Mesendoderm (in vitro differentiated cells): ENCODE measurements at regions not wholly inside any gene's neighbourhood (a gene's known extent, or its start where the extent isn't known, plus 50 kb on each side); places are given as distances from the start of the nearest gene placed in this dataset.
A peak's percentile ranks its signal among the peaks of the same experiment; 100 is the strongest.

Experiments
- DNase-seq: peaks from one replicate; pipeline ENCODE4 v3.0.0; 2013
- H2AK5ac ChIP-seq: 2 replicates; pipeline ENCODE4 v1.6.1; 2013; ENCODE audit warnings: low read length, inconsistent platforms
- H2BK120ac ChIP-seq: 2 replicates; pipeline ENCODE4 v1.6.1; 2013; ENCODE audit warnings: low read depth, mild to moderate bottlenecking, low read length, moderate library complexity, mixed read lengths
- H2BK15ac ChIP-seq: replicated peaks from 2 replicates; pipeline ENCODE4 v1.6.1; 2013; ENCODE audit warnings: low read depth, mild to moderate bottlenecking, moderate library complexity
- H2BK5ac ChIP-seq: 2 replicates; pipeline ENCODE4 v1.6.1; 2013; ENCODE audit warnings: low read length, inconsistent platforms
- H3K18ac ChIP-seq: 2 replicates; pipeline ENCODE4 v1.6.1; 2013; ENCODE audit warnings: mild to moderate bottlenecking, low read length, mixed read lengths
- H3K23ac ChIP-seq: one replicate; pipeline ENCODE4 v1.6.1; 2013; ENCODE audit warnings: low read length
- H3K27ac ChIP-seq: 2 replicates; pipeline ENCODE4 v1.5.1; 2013; ENCODE audit warnings: low read depth, mild to moderate bottlenecking, inconsistent platforms, low read length, moderate library complexity
- H3K27me3 ChIP-seq: 2 replicates; pipeline ENCODE4 v1.6.1; 2013; ENCODE audit warnings: low read length, control low read depth, mild to moderate bottlenecking, inconsistent platforms; ENCODE audit not compliant: insufficient read depth, poor library complexity
- H3K36me3 ChIP-seq: 2 replicates; pipeline ENCODE4 v1.6.1; 2013; ENCODE audit warnings: low read length, inconsistent platforms; ENCODE audit not compliant: control insufficient read depth, insufficient read depth
- H3K4ac ChIP-seq: one replicate; pipeline ENCODE4 v1.6.1; 2013; ENCODE audit warnings: low read depth, mild to moderate bottlenecking, low read length, moderate library complexity
- H3K4me1 ChIP-seq: 2 replicates; pipeline ENCODE4 v1.6.1; 2013; ENCODE audit warnings: low read depth, low read length, inconsistent platforms; ENCODE audit not compliant: control insufficient read depth
- H3K4me2 ChIP-seq: 2 replicates; pipeline ENCODE4 v1.6.1; 2013; ENCODE audit warnings: low read length
- H3K4me3 ChIP-seq: 2 replicates; pipeline ENCODE4 v1.5.1; 2013; ENCODE audit warnings: mild to moderate bottlenecking, low read length
- H3K56ac ChIP-seq: one replicate; pipeline ENCODE4 v1.6.1; 2013; ENCODE audit warnings: low read length
- H3K79me1 ChIP-seq: 2 replicates; pipeline ENCODE4 v1.6.1; 2013; ENCODE audit warnings: low read length, inconsistent platforms
- H3K79me2 ChIP-seq: 2 replicates; pipeline ENCODE4 v1.6.1; 2013; ENCODE audit warnings: mild to moderate bottlenecking, low read length; ENCODE audit not compliant: control insufficient read depth, insufficient read depth
- H3K9ac ChIP-seq: 2 replicates; pipeline ENCODE4 v1.6.1; 2013; ENCODE audit warnings: low read length, inconsistent platforms
- H4K5ac ChIP-seq: one replicate; pipeline ENCODE4 v1.6.1; 2013; ENCODE audit warnings: low read length
- H4K8ac ChIP-seq: one replicate; pipeline ENCODE4 v1.6.1; 2013; ENCODE audit warnings: low read depth, mild to moderate bottlenecking, control low read depth, low read length, moderate library complexity
- WGBS: extraction: QIAGEN DNeasy Blood & Tissue Kit; methylation state at CpG from one replicate; pipeline ENCODE4 v1.1.7; 2013; ENCODE audit warnings: low lambda C conversion rate, missing lambda C conversion rate; ENCODE audit not compliant: insufficient coverage; ENCODE audit errors: extremely low coverage; 5-methylcytosine and 5-hydroxymethylcytosine counted together

- peak; percentile 64 for DNase-seq
- H3K4me3 ChIP-seq = no peak overlapping the region
- H2BK5ac ChIP-seq = no peak overlapping the region
- WGBS = no CpG with 5 or more reads among the region's 8 CpGs
- H3K79me2 ChIP-seq = no peaks in the 10 kb centered on the region
- H3K27ac ChIP-seq = no peak overlapping the region
- no peak overlapping the region for H4K5ac ChIP-seq
- H3K4ac ChIP-seq = no peak overlapping the region
- H3K36me3 ChIP-seq = no peaks in the 10 kb centered on the region
- no peak overlapping the region for H2AK5ac ChIP-seq
- H3K4me1 ChIP-seq = no peaks in the 10 kb centered on the region
- H3K27me3 ChIP-seq = no peaks in the 10 kb centered on the region
- H3K9ac ChIP-seq = no peak overlapping the region
- H3K79me1 ChIP-seq = no peaks in the 10 kb centered on the region
- no peak overlapping the region for H2BK15ac ChIP-seq
- H2BK120ac ChIP-seq = no peak overlapping the region
- no peak overlapping the region for H4K8ac ChIP-seq
- H3K18ac ChIP-seq = no peak overlapping the region
- no peak overlapping the region for H3K56ac ChIP-seq
- H3K23ac ChIP-seq = no peak overlapping the region
- no peak overlapping the region for H3K4me2 ChIP-seq
Observed at GRCh38 chr1:29703596-29704370, 467.5 kb downstream of the PTPRU start.

GRCh38 chr1:29700491-29700890 lies 464.2 kb downstream of the PTPRU start:
- H3K23ac ChIP-seq = no peak overlapping the region
- H3K36me3 ChIP-seq = no peaks in the 10 kb centered on the region
- no peak overlapping the region for H3K27ac ChIP-seq
- no peak overlapping the region for H4K5ac ChIP-seq
- no peak overlapping the region for H3K4ac ChIP-seq
- H3K56ac ChIP-seq = no peak overlapping the region
- no peak overlapping the region for H2BK120ac ChIP-seq
- H2BK5ac ChIP-seq = no peak overlapping the region
- H3K18ac ChIP-seq = no peak overlapping the region
- H3K27me3 ChIP-seq = no peaks in the 10 kb centered on the region
- H4K8ac ChIP-seq = no peak overlapping the region
- H2AK5ac ChIP-seq = no peak overlapping the region
- DNase-seq = no peak
- H3K9ac ChIP-seq = no peak overlapping the region
- H2BK15ac ChIP-seq = no peak overlapping the region
- H3K4me1 ChIP-seq = no peaks in the 10 kb centered on the region
- no peak overlapping the region for H3K4me2 ChIP-seq
- no CpG with 5 or more reads among the region's 1 CpG for WGBS
- H3K79me1 ChIP-seq = no peaks in the 10 kb centered on the region
- H3K4me3 ChIP-seq = no peak overlapping the region
- no peaks in the 10 kb centered on the region for H3K79me2 ChIP-seq

GRCh38 chr1:29698626-29699025 lies 462.3 kb downstream of the PTPRU start:
- H4K5ac ChIP-seq = no peak overlapping the region
- no peak overlapping the region for H3K56ac ChIP-seq
- no peak overlapping the region for H4K8ac ChIP-seq
- no CpG with 5 or more reads among the region's 12 CpGs for WGBS
- H2BK5ac ChIP-seq = no peak overlapping the region
- no peak overlapping the region for H3K4me3 ChIP-seq
- no peak overlapping the region for H2BK120ac ChIP-seq
- H2BK15ac ChIP-seq = no peak overlapping the region
- H3K9ac ChIP-seq = no peak overlapping the region
- no peaks in the 10 kb centered on the region for H3K4me1 ChIP-seq
- no peaks in the 10 kb centered on the region for H3K27me3 ChIP-seq
- H3K23ac ChIP-seq = no peak overlapping the region
- H3K18ac ChIP-seq = no peak overlapping the region
- H3K4me2 ChIP-seq = no peak overlapping the region
- H3K36me3 ChIP-seq = no peaks in the 10 kb centered on the region
- no peak overlapping the region for H2AK5ac ChIP-seq
- no peak for DNase-seq
- no peaks in the 10 kb centered on the region for H3K79me2 ChIP-seq
- no peak overlapping the region for H3K4ac ChIP-seq
- H3K27ac ChIP-seq = no peak overlapping the region
- H3K79me1 ChIP-seq = no peaks in the 10 kb centered on the region

GRCh38 chr1:29698033-29698432 lies 461.7 kb downstream of the PTPRU start:
- no peaks in the 10 kb centered on the region for H3K27me3 ChIP-seq
- WGBS = no CpG with 5 or more reads among the region's 7 CpGs

GRCh38 chr1:29697391-29697780 lies 461.1 kb downstream of the PTPRU start:
- Histone ChIP-seq H3K4me2 (no peak overlapping the region), H3K36me3 (no peaks in the 10 kb centered on the region), H3K23ac (no peak overlapping the region), H3K4ac (no peak overlapping the region), H3K79me1 (no peaks in the 10 kb centered on the region), H2BK120ac (no peak overlapping the region), H3K9ac (no peak overlapping the region), H3K79me2 (no peaks in the 10 kb centered on the region), H3K18ac (no peak overlapping the region), H3K27me3 (no peaks in the 10 kb centered on the region), H3K4me1 (no peaks in the 10 kb centered on the region), H4K5ac (no peak overlapping the region), H4K8ac (no peak overlapping the region), H3K4me3 (no peak overlapping the region), H2AK5ac (no peak overlapping the region), H3K56ac (no peak overlapping the region), H2BK15ac (no peak overlapping the region), H2BK5ac (no peak overlapping the region), H3K27ac (no peak overlapping the region)
- WGBS = no CpG with 5 or more reads among the region's 10 CpGs
- DNase-seq = no peak

More at GRCh38 chr1:29698033-29698432, 461.7 kb downstream of the PTPRU start:
- no peak overlapping the region for H3K9ac ChIP-seq
- H3K27ac ChIP-seq = no peak overlapping the region
- H2BK120ac ChIP-seq = no peak overlapping the region
- H4K8ac ChIP-seq = no peak overlapping the region
- H3K4me2 ChIP-seq = no peak overlapping the region
- no peak overlapping the region for H2BK5ac ChIP-seq
- no peak overlapping the region for H3K18ac ChIP-seq
- no peak overlapping the region for H3K4ac ChIP-seq
- no peaks in the 10 kb centered on the region for H3K36me3 ChIP-seq
- no peaks in the 10 kb centered on the region for H3K79me2 ChIP-seq
- peak; percentile 86 for DNase-seq
- H2BK15ac ChIP-seq = no peak overlapping the region
- H3K79me1 ChIP-seq = no peaks in the 10 kb centered on the region
- H3K4me1 ChIP-seq = no peaks in the 10 kb centered on the region
- no peak overlapping the region for H3K23ac ChIP-seq
- no peak overlapping the region for H4K5ac ChIP-seq
- H3K4me3 ChIP-seq = no peak overlapping the region
- no peak overlapping the region for H3K56ac ChIP-seq
- H2AK5ac ChIP-seq = no peak overlapping the region
